Activated CD8-positive, alpha-beta memory T cell treated with anti-CD3 and anti-CD28 coated beads, Interleukin-2, amount 10 ng/mL, durations not matched to agents 7 days and 5 days (primary cell): ENCODE measurements at regions not wholly inside any gene's neighbourhood (a gene's known extent, or its start where the extent isn't known, plus 50 kb on each side); places are given as distances from the start of the nearest gene placed in this dataset.
"Not testable (repeated sequence)": the region's sequence is repeated elsewhere in the genome, so short reads cannot be mapped to it uniquely, and the experiment has no call there.

ENCODE experiments used
- ATAC-seq: fragments of 150-1000 bp; cut with Tn5 transposase; one replicate; pipeline ENCODE4 v1.10.0; 2021; ENCODE audit warnings: moderate library complexity
- CTCF ChIA-PET: fragments of 350-600 bp; sonication (Branson Sonifier 250); formaldehyde crosslinking; loops from one replicate; lab custom pipeline; 2021; ENCODE audit warnings: antibody characterized with exemption; lab: Charles Lee
- DNase-seq: peaks from one replicate; pipeline ENCODE4 v3.0.0-alpha.2; 2020
- H3K27ac Mint-ChIP-seq: one replicate; pipeline ENCODE4 v1.8.0; 2021; ENCODE audit warnings: mild to moderate bottlenecking, mixed read lengths
- H3K27me3 Mint-ChIP-seq: one replicate; pipeline ENCODE4 v1.8.0; 2021; ENCODE audit warnings: mixed read lengths
- H3K36me3 Mint-ChIP-seq: one replicate; pipeline ENCODE4 v1.8.0; 2021; ENCODE audit warnings: mild to moderate bottlenecking, mixed read lengths
- H3K4me1 Mint-ChIP-seq: one replicate; pipeline ENCODE4 v1.8.0; 2021; ENCODE audit warnings: mixed read lengths
- H3K4me3 Mint-ChIP-seq: one replicate; pipeline ENCODE4 v1.8.0; 2021; ENCODE audit warnings: mild to moderate bottlenecking, moderate library complexity, mixed read lengths
- H3K9me3 Mint-ChIP-seq: one replicate; pipeline ENCODE4 v1.8.0; 2022; ENCODE audit warnings: low read depth, mixed read lengths

- ATAC-seq, result no peak
- Mint-ChIP-seq H3K36me3 (peaks cover 2% of the 10 kb centered on the region), H3K27me3 (no peaks in the 10 kb centered on the region)
These were observed 118.6 kb upstream of the HAPLN1 start for GRCh38 chr5:83839256-83839655.

DNA sequence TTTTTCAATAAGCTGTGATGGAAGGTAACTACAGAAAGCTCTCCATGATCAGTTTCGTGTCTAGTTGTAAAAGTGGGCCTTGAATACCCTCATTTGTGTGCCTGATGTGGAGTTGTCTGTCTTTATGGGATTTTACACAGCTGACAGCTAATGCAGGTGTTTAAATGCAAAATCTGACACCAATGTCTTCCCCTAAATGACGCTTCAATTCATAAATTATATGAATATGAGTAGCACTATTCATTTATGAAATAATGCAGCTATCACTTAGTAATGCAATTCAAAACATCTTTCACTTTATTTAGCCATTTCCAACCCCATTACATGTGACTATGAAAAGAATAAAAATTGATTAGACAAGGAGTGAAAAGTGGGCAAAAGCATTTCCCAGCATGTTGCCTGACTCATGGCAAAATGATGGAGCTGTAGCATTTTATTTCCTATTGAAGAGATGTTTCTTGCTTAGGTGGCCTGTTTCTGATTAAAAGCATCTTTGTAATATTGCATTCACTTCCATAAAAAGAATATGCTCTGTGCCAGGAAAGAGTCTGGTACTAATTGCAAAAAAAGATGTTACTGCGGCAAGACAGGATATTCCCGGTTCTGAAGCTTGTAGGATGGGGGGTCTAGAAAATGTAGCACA, 116.7 kb upstream of the HAPLN1 start:
- DNase-seq (no peak), ATAC-seq (no peak)
- Mint-ChIP-seq H3K36me3 (no peaks in the 10 kb centered on the region), H3K4me3 (no peak overlapping the region), H3K27me3 (no peaks in the 10 kb centered on the region), H3K4me1 (no peaks in the 10 kb centered on the region), H3K27ac (no peak overlapping the region), H3K9me3 (no peaks in the 10 kb centered on the region)
- CTCF ChIA-PET, result no interaction called here

More at GRCh38 chr5:83839256-83839655, 118.6 kb upstream of the HAPLN1 start:
- no peak overlapping the region for H3K27ac Mint-ChIP-seq
- CTCF ChIA-PET, result no interaction called here
- H3K4me3 Mint-ChIP-seq, result no peak overlapping the region
- no peak for DNase-seq
- H3K4me1 Mint-ChIP-seq, result peaks cover 5% of the 10 kb centered on the region
- H3K9me3 Mint-ChIP-seq, result peaks cover 2% of the 10 kb centered on the region

DNA sequence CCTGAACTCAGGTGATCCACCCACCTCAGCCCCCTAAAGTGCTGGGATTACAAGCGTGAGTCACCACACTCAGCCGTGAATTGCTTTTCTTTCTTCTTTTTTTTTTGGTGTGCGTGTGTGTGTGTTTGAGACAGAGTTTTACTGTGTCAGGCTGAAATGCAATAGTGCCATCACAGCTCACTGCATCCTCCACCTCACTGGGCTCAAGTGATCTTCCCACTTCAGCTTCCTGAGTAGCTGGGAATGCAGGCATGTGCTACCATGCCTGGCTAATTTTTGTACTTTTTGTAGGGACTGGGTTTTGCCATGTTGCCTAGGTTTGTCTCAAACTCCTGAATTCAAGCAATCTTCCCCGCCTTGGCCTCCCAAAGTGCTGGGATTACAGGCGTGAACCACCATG, 113.7 kb upstream of the HAPLN1 start:
- Mint-ChIP-seq H3K27ac (no peak overlapping the region), H3K4me1 (no peaks in the 10 kb centered on the region), H3K36me3 (no peaks in the 10 kb centered on the region), H3K27me3 (peaks cover 4% of the 10 kb centered on the region), H3K9me3 (peaks cover 2% of the 10 kb centered on the region), H3K4me3 (no peak overlapping the region)
- CTCF ChIA-PET, result no interaction called here
- ATAC-seq (no peak), DNase-seq (no peak)

- Mint-ChIP-seq H3K4me3 (no peak overlapping the region), H3K36me3 (no peaks in the 10 kb centered on the region), H3K9me3 (peaks cover 2% of the 10 kb centered on the region), H3K27ac (no peak overlapping the region), H3K27me3 (peaks cover 4% of the 10 kb centered on the region), H3K4me1 (no peaks in the 10 kb centered on the region)
- no peak for DNase-seq
- CTCF ChIA-PET, result no interaction called here
- no peak for ATAC-seq
These were observed 111.2 kb upstream of the HAPLN1 start for GRCh38 chr5:83831834-83832233.

DNA sequence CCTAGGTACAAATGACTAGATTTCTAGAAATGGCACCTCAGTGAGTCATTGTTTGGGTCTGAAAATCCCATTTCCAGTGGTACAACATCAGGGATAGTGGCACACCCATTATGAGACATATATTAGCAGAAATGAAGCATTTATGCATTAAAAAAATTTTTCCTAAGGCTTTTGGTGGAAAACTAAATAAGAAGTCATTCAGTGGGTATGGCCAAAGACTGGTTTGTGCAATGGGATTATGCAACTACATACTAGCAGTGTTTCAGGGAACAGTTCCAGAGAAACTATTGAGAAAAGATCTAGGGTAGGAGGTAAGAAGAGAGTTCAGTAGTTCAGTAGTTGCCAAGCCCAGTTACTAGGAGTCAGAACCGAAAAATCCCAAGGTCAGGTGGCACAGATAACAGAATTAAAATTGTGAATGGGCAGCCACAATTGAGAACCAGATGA, 106.5 kb upstream of the HAPLN1 start:
- peaks cover 6% of the 10 kb centered on the region for H3K27me3 Mint-ChIP-seq
- ATAC-seq, result no peak
- peaks cover 2% of the 10 kb centered on the region for H3K9me3 Mint-ChIP-seq
- no peak overlapping the region for H3K4me3 Mint-ChIP-seq
- CTCF ChIA-PET, result no interaction called here
- H3K4me1 Mint-ChIP-seq, result no peaks in the 10 kb centered on the region
- H3K36me3 Mint-ChIP-seq, result no peaks in the 10 kb centered on the region
- H3K27ac Mint-ChIP-seq, result no peak overlapping the region
- no peak for DNase-seq

- H3K27me3 Mint-ChIP-seq, result no peaks in the 10 kb centered on the region
- DNase-seq (no peak), ATAC-seq (no peak)
- no peak overlapping the region for H3K4me3 Mint-ChIP-seq
- no peaks in the 10 kb centered on the region for H3K36me3 Mint-ChIP-seq
- no peaks in the 10 kb centered on the region for H3K4me1 Mint-ChIP-seq
- H3K27ac Mint-ChIP-seq, result no peak overlapping the region
- CTCF ChIA-PET, result no interaction called here
- peaks cover 2% of the 10 kb centered on the region for H3K9me3 Mint-ChIP-seq
These were observed 96.9 kb upstream of the HAPLN1 start for GRCh38 chr5:83817591-83817990.

DNA sequence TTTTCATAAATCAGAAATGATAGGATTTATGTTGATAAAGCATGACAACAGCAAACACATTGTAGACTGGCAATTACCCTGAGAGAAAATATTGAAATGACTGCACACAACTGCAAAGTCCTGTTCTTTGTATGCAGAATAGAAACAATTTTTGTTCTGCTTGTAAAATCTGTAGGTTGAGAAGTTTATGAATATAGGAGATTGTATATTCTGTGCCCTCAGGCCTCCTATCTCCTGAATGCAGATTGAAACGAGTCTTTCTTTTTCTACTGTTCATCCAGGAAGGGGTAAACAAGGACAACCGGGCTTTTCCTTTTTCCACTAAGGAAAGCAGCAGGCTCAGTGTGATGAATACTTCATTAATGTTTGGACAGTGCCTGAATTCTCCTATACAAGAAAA, 95.0 kb upstream of the HAPLN1 start:
- Mint-ChIP-seq H3K27me3 (no peaks in the 10 kb centered on the region), H3K9me3 (peaks cover 1% of the 10 kb centered on the region), H3K4me1 (no peaks in the 10 kb centered on the region), H3K36me3 (no peaks in the 10 kb centered on the region), H3K4me3 (no peak overlapping the region), H3K27ac (no peak overlapping the region)
- CTCF ChIA-PET, result no interaction called here
- no peak for ATAC-seq
- DNase-seq, result no peak

DNA sequence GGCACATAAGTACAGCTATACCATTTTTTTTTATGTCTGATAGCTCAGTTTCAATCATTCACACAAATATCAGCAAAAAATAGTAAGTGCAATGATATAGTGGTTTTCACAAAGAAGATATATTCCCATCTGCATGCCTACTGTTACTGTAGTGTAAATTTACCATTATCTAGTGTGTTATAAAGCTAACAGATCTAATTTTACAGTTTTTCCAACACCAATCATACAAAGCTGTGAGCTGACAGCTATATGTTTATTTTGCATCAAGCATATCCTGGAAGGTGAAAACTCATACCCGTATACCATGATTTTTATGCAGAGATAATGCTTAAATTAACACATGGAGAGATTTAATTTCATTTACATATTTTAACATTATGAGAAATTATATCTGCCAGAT, 89.9 kb upstream of the HAPLN1 start:
- CTCF ChIA-PET, result interaction anchor here (1.2 kb wide), 1 partner anchor 117 kb away, joined by 4 read pairs; no protein-coding TSS in a partner anchor
- Mint-ChIP-seq H3K27me3 (no peaks in the 10 kb centered on the region), H3K27ac (no peak overlapping the region), H3K9me3 (no peaks in the 10 kb centered on the region), H3K4me3 (no peak overlapping the region), H3K36me3 (no peaks in the 10 kb centered on the region), H3K4me1 (no peaks in the 10 kb centered on the region)
- ATAC-seq (no peak), DNase-seq (no peak)

DNA sequence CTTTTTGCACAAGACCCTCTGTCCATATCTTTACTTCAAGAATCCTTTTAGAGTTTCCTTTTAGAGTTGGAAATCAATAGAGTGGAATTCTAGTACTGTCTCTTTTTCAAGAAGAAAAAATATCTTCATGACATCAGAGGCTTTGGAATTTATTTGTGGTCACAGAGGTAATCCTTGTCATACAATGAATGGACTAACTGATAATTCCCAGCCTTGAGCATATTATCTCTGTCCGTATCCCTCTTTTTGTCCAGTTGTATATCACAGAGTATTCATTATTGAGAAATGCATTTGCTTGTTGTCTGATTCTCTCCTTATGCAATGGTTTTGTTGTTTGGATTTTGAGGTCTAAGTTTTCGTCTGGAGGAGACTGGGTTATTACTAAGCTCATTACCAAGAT, 82.0 kb upstream of the HAPLN1 start:
- Mint-ChIP-seq H3K27ac (no peak overlapping the region), H3K4me3 (no peak overlapping the region), H3K27me3 (no peaks in the 10 kb centered on the region), H3K9me3 (no peaks in the 10 kb centered on the region), H3K4me1 (no peaks in the 10 kb centered on the region), H3K36me3 (no peaks in the 10 kb centered on the region)
- CTCF ChIA-PET, result no interaction called here
- ATAC-seq (no peak), DNase-seq (no peak)

GRCh38 chr5:83800201-83800600, 79.5 kb upstream of the HAPLN1 start:
- CTCF ChIA-PET, result no interaction called here
- DNase-seq (no peak), ATAC-seq (no peak)
- Mint-ChIP-seq H3K4me1 (no peaks in the 10 kb centered on the region), H3K9me3 (no peaks in the 10 kb centered on the region), H3K4me3 (no peak overlapping the region), H3K36me3 (no peaks in the 10 kb centered on the region), H3K27me3 (no peaks in the 10 kb centered on the region), H3K27ac (no peak overlapping the region)

DNA sequence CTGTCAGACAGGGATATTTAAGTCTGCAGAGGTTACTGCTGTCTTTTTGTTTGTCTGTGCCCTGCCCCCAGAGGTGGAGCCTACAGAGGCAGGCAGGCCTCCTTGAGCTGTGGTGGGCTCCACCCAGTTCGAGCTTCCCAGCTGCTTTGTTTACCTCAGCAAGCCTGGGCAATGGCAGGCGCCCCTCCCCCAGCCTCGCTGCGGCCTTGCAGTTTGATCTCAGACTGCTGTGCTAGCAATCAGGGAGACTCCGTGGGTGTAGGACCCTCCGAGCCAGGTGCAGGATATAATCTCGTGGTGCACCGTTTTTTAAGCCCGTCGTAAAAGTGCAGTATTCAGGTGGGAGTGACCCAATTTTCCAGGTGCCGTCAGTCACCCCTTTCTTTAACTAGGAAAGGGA, 78.4 kb upstream of the HAPLN1 start:
- H3K36me3 Mint-ChIP-seq, CTCF ChIA-PET, DNase-seq, ATAC-seq, H3K4me1 Mint-ChIP-seq, H3K9me3 Mint-ChIP-seq, H3K27me3 Mint-ChIP-seq, H3K27ac Mint-ChIP-seq, H3K4me3 Mint-ChIP-seq: not testable (repeated sequence)

GRCh38 chr5:83789371-83789770, 68.7 kb upstream of the HAPLN1 start:
- CTCF ChIA-PET, result no interaction called here
- no peaks in the 10 kb centered on the region for H3K36me3 Mint-ChIP-seq
- no peak overlapping the region for H3K4me3 Mint-ChIP-seq
- no peaks in the 10 kb centered on the region for H3K4me1 Mint-ChIP-seq
- no peaks in the 10 kb centered on the region for H3K27me3 Mint-ChIP-seq
- no peak for ATAC-seq
- DNase-seq, result no peak
- no peaks in the 10 kb centered on the region for H3K9me3 Mint-ChIP-seq
- H3K27ac Mint-ChIP-seq, result no peak overlapping the region

GRCh38 chr5:83787631-83788030, 67.0 kb upstream of the HAPLN1 start:
- no peaks in the 10 kb centered on the region for H3K27me3 Mint-ChIP-seq
- no peaks in the 10 kb centered on the region for H3K36me3 Mint-ChIP-seq
- H3K4me1 Mint-ChIP-seq, result no peaks in the 10 kb centered on the region
- no peaks in the 10 kb centered on the region for H3K9me3 Mint-ChIP-seq
- H3K27ac Mint-ChIP-seq, result no peak overlapping the region
- CTCF ChIA-PET, result no interaction called here
- no peak for ATAC-seq
- no peak overlapping the region for H3K4me3 Mint-ChIP-seq
- DNase-seq, result no peak

DNA sequence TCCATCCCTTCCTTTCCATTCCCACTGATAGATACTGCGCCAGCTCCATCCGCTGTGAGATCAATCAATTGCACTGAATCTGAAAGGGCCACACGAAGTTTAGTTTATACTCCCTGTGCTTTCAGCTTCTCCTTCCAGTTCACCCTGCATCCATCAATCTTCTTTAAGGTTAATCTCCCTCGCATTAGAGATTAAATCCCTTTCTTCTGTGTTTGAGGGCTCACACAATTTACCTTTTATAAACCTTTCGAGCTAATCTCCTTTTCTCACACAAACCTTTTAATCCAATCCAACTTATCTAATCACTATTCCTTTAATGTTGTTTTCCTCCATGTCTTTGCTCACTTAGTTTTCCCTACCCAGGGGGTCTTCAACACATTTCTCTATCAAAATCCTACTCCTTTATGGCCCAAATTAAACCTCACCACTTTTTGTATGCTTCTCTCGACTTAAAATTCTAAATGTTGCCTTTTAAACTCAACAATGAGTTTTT, 64.6 kb upstream of the HAPLN1 start:
- no peaks in the 10 kb centered on the region for H3K9me3 Mint-ChIP-seq
- H3K27ac Mint-ChIP-seq, result no peak overlapping the region
- CTCF ChIA-PET, result no interaction called here
- no peak overlapping the region for H3K4me3 Mint-ChIP-seq
- H3K36me3 Mint-ChIP-seq, result no peaks in the 10 kb centered on the region
- no peak for DNase-seq
- no peaks in the 10 kb centered on the region for H3K27me3 Mint-ChIP-seq
- no peaks in the 10 kb centered on the region for H3K4me1 Mint-ChIP-seq
- ATAC-seq, result no peak
